ENCODE measurements at regions not wholly inside any gene's neighbourhood (a gene's known extent, or its start where the extent isn't known, plus 50 kb on each side); places are given as distances from the start of the nearest gene placed in this dataset.

- no peaks in the 10 kb centered on the region for H3K9me3 ChIP-seq (ENCODE audit: control insufficient read depth, insufficient read depth, low read length)
- H3K36me3 ChIP-seq (ENCODE audit: control insufficient read depth, insufficient read depth, low read length) = no peaks in the 10 kb centered on the region
- H3K4me1 ChIP-seq (ENCODE audit: control insufficient read depth, insufficient read depth, low read length) = no peaks in the 10 kb centered on the region
- H3K27me3 ChIP-seq (ENCODE audit: control insufficient read depth, insufficient read depth, low read length) = no peaks in the 10 kb centered on the region
- no peak overlapping the region for H3K27ac ChIP-seq (ENCODE audit: low read length)
- no peak overlapping the region for H3K4me3 ChIP-seq (ENCODE audit: low read length)
- DNase-seq (ENCODE audit: low read depth, low spot score) = no peak
Observed at GRCh38 chr9:73446306-73446705, 294.6 kb downstream of the ANXA1 start.

GRCh38 chr9:73451003-73451402 lies 299.3 kb downstream of the ANXA1 start:
- no CpG with 5 or more reads among the region's 2 CpGs for WGBS (ENCODE audit: insufficient coverage, insufficient read length)
- Histone ChIP-seq H3K27me3 (ENCODE audit: control insufficient read depth, insufficient read depth, low read length) (no peaks in the 10 kb centered on the region), H3K9me3 (ENCODE audit: control insufficient read depth, insufficient read depth, low read length) (no peaks in the 10 kb centered on the region), H3K4me1 (ENCODE audit: control insufficient read depth, insufficient read depth, low read length) (no peaks in the 10 kb centered on the region), H3K36me3 (ENCODE audit: control insufficient read depth, insufficient read depth, low read length) (no peaks in the 10 kb centered on the region), H3K4me3 (ENCODE audit: low read length) (no peak overlapping the region), H3K27ac (ENCODE audit: low read length) (no peak overlapping the region)
- DNase-seq (ENCODE audit: low read depth, low spot score) = no peak

GRCh38 chr9:73459817-73460216 lies 308.2 kb downstream of the ANXA1 start:
- Histone ChIP-seq H3K36me3 (ENCODE audit: control insufficient read depth, insufficient read depth, low read length) (no peaks in the 10 kb centered on the region), H3K27me3 (ENCODE audit: control insufficient read depth, insufficient read depth, low read length) (no peaks in the 10 kb centered on the region), H3K4me3 (ENCODE audit: low read length) (no peak overlapping the region), H3K4me1 (ENCODE audit: control insufficient read depth, insufficient read depth, low read length) (no peaks in the 10 kb centered on the region), H3K27ac (ENCODE audit: low read length) (no peak overlapping the region), H3K9me3 (ENCODE audit: control insufficient read depth, insufficient read depth, low read length) (no peaks in the 10 kb centered on the region)
- no peak for DNase-seq (ENCODE audit: low read depth, low spot score)

DNA sequence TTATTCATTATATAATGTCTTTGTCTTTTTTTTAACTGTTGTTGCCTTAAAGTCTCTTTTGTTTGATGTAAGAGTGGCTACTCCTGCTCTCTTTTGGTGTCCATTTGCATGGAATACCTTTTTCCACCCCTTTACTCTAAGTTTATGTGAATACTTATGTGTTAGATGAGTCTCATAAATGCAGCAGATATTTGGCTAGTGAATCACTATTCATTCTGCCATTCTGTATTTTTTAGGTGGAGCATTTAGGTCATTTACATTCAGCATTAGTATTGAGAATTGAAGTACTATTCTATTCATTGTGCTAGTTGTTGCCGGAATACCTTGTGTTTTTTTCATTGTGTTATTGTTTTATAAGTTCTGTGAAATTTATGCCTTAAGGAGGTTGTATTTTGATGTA lies 317.1 kb downstream of the ANXA1 start:
- DNase-seq (ENCODE audit: low read depth, low spot score) = no peak
- WGBS (ENCODE audit: insufficient coverage, insufficient read length) = no CpG with 5 or more reads among the region's 1 CpG

DNA sequence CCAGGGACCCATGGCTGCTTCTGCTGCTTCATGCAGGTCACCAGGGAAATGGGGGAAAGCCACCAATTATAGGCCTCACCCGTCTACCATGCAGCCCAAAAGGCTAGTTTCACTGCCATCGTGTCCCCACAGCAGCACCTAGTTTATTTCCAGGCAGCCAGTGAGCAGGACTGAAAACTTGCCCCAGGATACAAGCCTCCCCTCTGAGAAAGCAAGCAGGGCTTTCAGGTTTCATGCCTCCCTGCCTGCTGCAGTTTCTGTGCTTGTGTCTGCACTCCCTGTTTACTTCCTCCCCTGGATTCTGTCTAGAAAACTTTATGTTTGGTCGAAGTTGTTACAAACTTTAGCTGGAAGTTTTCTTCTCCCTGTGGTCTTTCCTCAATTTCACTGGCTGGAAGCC lies 319.1 kb downstream of the ANXA1 start:
- no peak overlapping the region for H3K4me3 ChIP-seq (ENCODE audit: low read length)
- H3K27ac ChIP-seq (ENCODE audit: low read length) = no peak overlapping the region
- WGBS (ENCODE audit: insufficient coverage, insufficient read length) = no CpG with 5 or more reads among the region's 3 CpGs
- DNase-seq (ENCODE audit: low read depth, low spot score) = no peak
- H3K27me3 ChIP-seq (ENCODE audit: control insufficient read depth, insufficient read depth, low read length) = no peaks in the 10 kb centered on the region
- H3K9me3 ChIP-seq (ENCODE audit: control insufficient read depth, insufficient read depth, low read length) = no peaks in the 10 kb centered on the region
- no peaks in the 10 kb centered on the region for H3K36me3 ChIP-seq (ENCODE audit: control insufficient read depth, insufficient read depth, low read length)
- H3K4me1 ChIP-seq (ENCODE audit: control insufficient read depth, insufficient read depth, low read length) = no peaks in the 10 kb centered on the region

More for the DNA sequence above, 317.1 kb downstream of the ANXA1 start:
- H3K4me1 ChIP-seq (ENCODE audit: control insufficient read depth, insufficient read depth, low read length) = no peaks in the 10 kb centered on the region
- H3K27ac ChIP-seq (ENCODE audit: low read length) = no peak overlapping the region
- H3K36me3 ChIP-seq (ENCODE audit: control insufficient read depth, insufficient read depth, low read length) = no peaks in the 10 kb centered on the region
- no peaks in the 10 kb centered on the region for H3K9me3 ChIP-seq (ENCODE audit: control insufficient read depth, insufficient read depth, low read length)
- no peaks in the 10 kb centered on the region for H3K27me3 ChIP-seq (ENCODE audit: control insufficient read depth, insufficient read depth, low read length)
- no peak overlapping the region for H3K4me3 ChIP-seq (ENCODE audit: low read length)

DNA sequence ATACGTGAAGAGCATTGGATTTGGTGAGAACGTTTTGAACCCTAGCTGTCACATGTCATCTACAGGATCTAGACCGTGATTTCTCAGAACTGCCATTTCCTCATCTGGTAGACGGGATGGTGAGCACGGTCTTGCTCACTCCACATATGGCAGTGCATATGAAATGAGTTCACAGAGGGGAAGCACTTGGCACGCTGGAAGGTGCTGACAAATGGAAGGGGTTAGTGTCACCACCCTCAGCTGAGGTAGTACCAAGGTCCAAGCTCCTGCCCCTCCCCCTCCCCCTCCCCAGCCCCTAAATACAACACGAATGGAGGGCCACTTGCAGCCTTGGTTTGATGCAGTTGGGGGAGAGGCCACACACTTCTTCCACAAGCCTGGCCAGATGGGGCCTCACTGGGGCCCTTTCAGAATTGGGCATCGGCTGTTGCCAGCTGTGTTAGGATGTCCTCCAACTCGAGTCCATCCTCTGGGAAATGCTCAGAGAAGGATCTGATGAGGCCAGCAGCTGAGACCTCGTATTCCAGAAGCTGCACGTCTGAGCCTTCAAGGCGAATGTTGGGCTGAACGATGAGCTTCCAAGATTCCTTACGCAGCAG lies 322.4 kb downstream of the ANXA1 start:
- Histone ChIP-seq H3K36me3 (ENCODE audit: control insufficient read depth, insufficient read depth, low read length) (no peaks in the 10 kb centered on the region), H3K9me3 (ENCODE audit: control insufficient read depth, insufficient read depth, low read length) (no peaks in the 10 kb centered on the region), H3K27me3 (ENCODE audit: control insufficient read depth, insufficient read depth, low read length) (no peaks in the 10 kb centered on the region), H3K4me1 (ENCODE audit: control insufficient read depth, insufficient read depth, low read length) (no peaks in the 10 kb centered on the region), H3K4me3 (ENCODE audit: low read length) (no peak overlapping the region), H3K27ac (ENCODE audit: low read length) (no peak overlapping the region)
- DNase-seq (ENCODE audit: low read depth, low spot score) = no peak
- WGBS (ENCODE audit: insufficient coverage, insufficient read length) = 100% methylated on average over 1 of the region's 14 CpGs

GRCh38 chr9:73474625-73475024 lies 323.0 kb downstream of the ANXA1 start:
- no peak for DNase-seq (ENCODE audit: low read depth, low spot score)
- no CpG with 5 or more reads among the region's 20 CpGs for WGBS (ENCODE audit: insufficient coverage, insufficient read length)

DNA sequence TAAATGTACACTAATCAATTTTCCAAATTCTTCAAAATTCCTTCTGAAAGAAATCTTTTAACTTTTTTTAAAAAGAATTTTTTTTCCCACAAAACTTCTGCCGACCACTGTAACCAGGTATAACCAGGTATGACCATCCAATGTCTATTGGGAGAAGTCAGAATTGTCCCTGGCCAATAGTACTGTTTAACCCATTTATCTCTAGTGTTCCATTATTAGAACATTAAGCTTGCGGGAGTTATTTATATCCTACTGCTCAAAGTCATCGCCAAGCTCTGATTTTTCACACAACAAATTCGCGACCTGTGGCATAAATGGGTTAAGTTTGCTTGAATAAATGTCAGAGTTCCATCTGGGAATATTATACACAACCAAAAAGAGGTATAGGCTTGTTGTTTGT lies 343.2 kb downstream of the ANXA1 start:
- Histone ChIP-seq H3K27me3 (ENCODE audit: control insufficient read depth, insufficient read depth, low read length) (no peaks in the 10 kb centered on the region), H3K4me1 (ENCODE audit: control insufficient read depth, insufficient read depth, low read length) (no peaks in the 10 kb centered on the region), H3K4me3 (ENCODE audit: low read length) (no peak overlapping the region), H3K27ac (ENCODE audit: low read length) (no peak overlapping the region), H3K36me3 (ENCODE audit: control insufficient read depth, insufficient read depth, low read length) (no peaks in the 10 kb centered on the region), H3K9me3 (ENCODE audit: control insufficient read depth, insufficient read depth, low read length) (no peaks in the 10 kb centered on the region)
- no CpG with 5 or more reads among the region's 5 CpGs for WGBS (ENCODE audit: insufficient coverage, insufficient read length)
- no peak for DNase-seq (ENCODE audit: low read depth, low spot score)

More at GRCh38 chr9:73474625-73475024, 323.0 kb downstream of the ANXA1 start:
- Histone ChIP-seq H3K36me3 (ENCODE audit: control insufficient read depth, insufficient read depth, low read length) (no peaks in the 10 kb centered on the region), H3K9me3 (ENCODE audit: control insufficient read depth, insufficient read depth, low read length) (no peaks in the 10 kb centered on the region), H3K27ac (ENCODE audit: low read length) (no peak overlapping the region), H3K4me1 (ENCODE audit: control insufficient read depth, insufficient read depth, low read length) (no peaks in the 10 kb centered on the region), H3K4me3 (ENCODE audit: low read length) (no peak overlapping the region), H3K27me3 (ENCODE audit: control insufficient read depth, insufficient read depth, low read length) (no peaks in the 10 kb centered on the region)

- H3K9me3 ChIP-seq (ENCODE audit: control insufficient read depth, insufficient read depth, low read length) = no peaks in the 10 kb centered on the region
- WGBS (ENCODE audit: insufficient coverage, insufficient read length) = no CpG with 5 or more reads among the region's 2 CpGs
- no peak for DNase-seq (ENCODE audit: low read depth, low spot score)
- H3K4me3 ChIP-seq (ENCODE audit: low read length) = no peak overlapping the region
- H3K4me1 ChIP-seq (ENCODE audit: control insufficient read depth, insufficient read depth, low read length) = no peaks in the 10 kb centered on the region
- H3K27ac ChIP-seq (ENCODE audit: low read length) = no peak overlapping the region
- no peaks in the 10 kb centered on the region for H3K27me3 ChIP-seq (ENCODE audit: control insufficient read depth, insufficient read depth, low read length)
- no peaks in the 10 kb centered on the region for H3K36me3 ChIP-seq (ENCODE audit: control insufficient read depth, insufficient read depth, low read length)
Observed at GRCh38 chr9:73497796-73498195, 346.1 kb downstream of the ANXA1 start.

GRCh38 chr9:73515216-73515615 lies 363.6 kb downstream of the ANXA1 start:
- no peak for DNase-seq (ENCODE audit: low read depth, low spot score)
- WGBS (ENCODE audit: insufficient coverage, insufficient read length) = no CpG with 5 or more reads among the region's 4 CpGs
- no peak overlapping the region for H3K4me3 ChIP-seq (ENCODE audit: low read length)
- H3K27ac ChIP-seq (ENCODE audit: low read length) = no peak overlapping the region
- H3K4me1 ChIP-seq (ENCODE audit: control insufficient read depth, insufficient read depth, low read length) = no peaks in the 10 kb centered on the region
- H3K27me3 ChIP-seq (ENCODE audit: control insufficient read depth, insufficient read depth, low read length) = no peaks in the 10 kb centered on the region
- H3K36me3 ChIP-seq (ENCODE audit: control insufficient read depth, insufficient read depth, low read length) = no peaks in the 10 kb centered on the region
- no peaks in the 10 kb centered on the region for H3K9me3 ChIP-seq (ENCODE audit: control insufficient read depth, insufficient read depth, low read length)

GRCh38 chr9:73523391-73523790 lies 371.7 kb downstream of the ANXA1 start:
- Histone ChIP-seq H3K4me3 (ENCODE audit: low read length) (no peak overlapping the region), H3K4me1 (ENCODE audit: control insufficient read depth, insufficient read depth, low read length) (no peaks in the 10 kb centered on the region), H3K36me3 (ENCODE audit: control insufficient read depth, insufficient read depth, low read length) (no peaks in the 10 kb centered on the region), H3K9me3 (ENCODE audit: control insufficient read depth, insufficient read depth, low read length) (no peaks in the 10 kb centered on the region), H3K27ac (ENCODE audit: low read length) (no peak overlapping the region), H3K27me3 (ENCODE audit: control insufficient read depth, insufficient read depth, low read length) (no peaks in the 10 kb centered on the region)
- no CpG with 5 or more reads among the region's 2 CpGs for WGBS (ENCODE audit: insufficient coverage, insufficient read length)
- no peak for DNase-seq (ENCODE audit: low read depth, low spot score)
